GM12892 (cell line): ENCODE measurements at regions not wholly inside any gene's neighbourhood (a gene's known extent, or its start where the extent isn't known, plus 50 kb on each side); places are given as distances from the start of the nearest gene placed in this dataset.

Source experiments
- POLR2A ChIP-seq: IDR thresholded peaks from 2 replicates; pipeline ENCODE4 v1.6.1; 2011; ENCODE audit warnings: low read depth, low read length, control low read depth
- POLR2AphosphoS5 ChIP-seq: IDR thresholded peaks from 2 replicates; pipeline ENCODE4 v1.6.1; 2011; ENCODE audit warnings: low read depth, low read length, control low read depth

DNA sequence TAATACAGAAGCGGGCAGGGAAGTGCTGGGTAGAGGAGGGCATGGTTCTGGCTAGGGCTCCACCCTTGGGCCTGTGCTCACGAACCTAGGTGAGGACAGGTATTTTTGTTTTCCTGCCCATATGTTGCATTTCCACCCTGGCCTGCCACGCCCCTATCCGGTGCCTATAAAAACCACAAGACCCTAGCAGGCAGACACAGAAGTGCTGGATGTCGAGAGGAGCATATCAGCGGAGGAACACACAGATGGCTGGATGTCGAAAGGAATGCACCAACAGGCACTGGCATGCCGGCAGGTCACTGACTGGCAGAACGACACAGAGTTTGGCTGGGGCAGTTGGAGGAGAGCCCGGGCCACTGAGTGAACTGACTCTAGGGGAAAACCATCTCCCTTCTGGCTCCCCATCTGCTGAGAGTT lies 316.6 kb upstream of the BOD1L1 start:
- TF ChIP-seq POLR2A (no peak), POLR2AphosphoS5 (no peak)
